ENCODE measurements at regions not wholly inside any gene's neighbourhood (a gene's known extent, or its start where the extent isn't known, plus 50 kb on each side); places are given as distances from the start of the nearest gene placed in this dataset.

- CTCF ChIA-PET (ENCODE audit: unreplicated experiment), result no interaction called here
- Histone ChIP-seq H3K79me2 (ENCODE audit: insufficient read depth, low read depth, low read length) (no peaks in the 10 kb centered on the region), H3K27ac (ENCODE audit: low read depth, low read length, poor library complexity, severe bottlenecking) (no peak overlapping the region), H2AFZ (ENCODE audit: low read length) (no peak overlapping the region), H4K20me1 (ENCODE audit: insufficient read depth, low read length) (no peaks in the 10 kb centered on the region), H3K4me2 (ENCODE audit: low read length) (no peak overlapping the region), H3K9me3 (ENCODE audit: low read length) (no peaks in the 10 kb centered on the region), H3K9me2 (ENCODE audit: insufficient read depth, low read length) (no peaks in the 10 kb centered on the region), H3K4me3 (ENCODE audit: low read depth, low read length, poor library complexity, severe bottlenecking) (no peak overlapping the region), H3K4me1 (ENCODE audit: insufficient read depth, low read length, poor library complexity, severe bottlenecking) (no peaks in the 10 kb centered on the region), H3K36me3 (ENCODE audit: insufficient read depth, low read length) (no peaks in the 10 kb centered on the region)
- DNase-seq (ENCODE audit: low spot score), result no peak
- POLR2A ChIA-PET, result interaction anchor here (0.8 kb wide), 1 partner anchor 167 kb away, joined by 3 read pairs; no protein-coding TSS in a partner anchor
- TF ChIP-seq CTCF (conservative IDR thresholded peaks at IDR 0.05; ENCODE audit: low read length) (no peak), EZH2phosphoT487 (IDR thresholded peaks at IDR 0.05; ENCODE audit: borderline replicate concordance, low read depth, low read length) (no peak)
- BruUV-seq (replicated peaks), result no TSS peak
- intact Hi-C loops (cut with micrococcal nuclease; ENCODE audit: unreplicated experiment), result no loop called here
These were observed 2331.9 kb downstream of the MAT2B start for GRCh38 chr5:165837286-165837685.

GRCh38 chr5:165844571-165844970, 2339.2 kb downstream of the MAT2B start:
- no peak overlapping the region for H2AFZ ChIP-seq (ENCODE audit: low read length)
- no peaks in the 10 kb centered on the region for H4K20me1 ChIP-seq (ENCODE audit: insufficient read depth, low read length)
- H3K9me2 ChIP-seq (ENCODE audit: insufficient read depth, low read length), result 0 out of 2 replicates have a peak, but pooled peaks cover 4% of the 10 kb centered on the region
- ChIA-PET POLR2A (no interaction called here), CTCF (ENCODE audit: unreplicated experiment) (no interaction called here)
- no peak for DNase-seq (ENCODE audit: low spot score)
- H3K27ac ChIP-seq (ENCODE audit: low read depth, low read length, poor library complexity, severe bottlenecking), result no peak overlapping the region
- TF ChIP-seq EZH2phosphoT487 (IDR thresholded peaks at IDR 0.05; ENCODE audit: borderline replicate concordance, low read depth, low read length), result no peak
- TF ChIP-seq CTCF (conservative IDR thresholded peaks at IDR 0.05; ENCODE audit: low read length), result no peak
- BruUV-seq (replicated peaks), result no TSS peak
- H3K4me1 ChIP-seq (ENCODE audit: insufficient read depth, low read length, poor library complexity, severe bottlenecking), result no peaks in the 10 kb centered on the region
- no peak overlapping the region for H3K4me2 ChIP-seq (ENCODE audit: low read length)
- intact Hi-C loops (cut with micrococcal nuclease; ENCODE audit: unreplicated experiment), result no loop called here
- no peaks in the 10 kb centered on the region for H3K79me2 ChIP-seq (ENCODE audit: insufficient read depth, low read depth, low read length)
- H3K9me3 ChIP-seq (ENCODE audit: low read length), result no peaks in the 10 kb centered on the region
- H3K36me3 ChIP-seq (ENCODE audit: insufficient read depth, low read length), result no peaks in the 10 kb centered on the region
- no peak overlapping the region for H3K4me3 ChIP-seq (ENCODE audit: low read depth, low read length, poor library complexity, severe bottlenecking)

GRCh38 chr5:165858118-165858517, 2352.7 kb downstream of the MAT2B start:
- no peak for TF ChIP-seq EZH2phosphoT487 (IDR thresholded peaks at IDR 0.05; ENCODE audit: borderline replicate concordance, low read depth, low read length)
- TF ChIP-seq CTCF (conservative IDR thresholded peaks at IDR 0.05; ENCODE audit: low read length), result no peak
- intact Hi-C loops (cut with micrococcal nuclease; ENCODE audit: unreplicated experiment), result no loop called here
- DNase-seq (ENCODE audit: low spot score), result no peak
- Histone ChIP-seq H4K20me1 (ENCODE audit: insufficient read depth, low read length) (no peaks in the 10 kb centered on the region), H3K4me1 (ENCODE audit: insufficient read depth, low read length, poor library complexity, severe bottlenecking) (no peaks in the 10 kb centered on the region), H2AFZ (ENCODE audit: low read length) (no peak overlapping the region), H3K9me3 (ENCODE audit: low read length) (no peaks in the 10 kb centered on the region), H3K36me3 (ENCODE audit: insufficient read depth, low read length) (no peaks in the 10 kb centered on the region), H3K27ac (ENCODE audit: low read depth, low read length, poor library complexity, severe bottlenecking) (no peak overlapping the region), H3K4me3 (ENCODE audit: low read depth, low read length, poor library complexity, severe bottlenecking) (no peak overlapping the region), H3K9me2 (ENCODE audit: insufficient read depth, low read length) (no peaks in the 10 kb centered on the region), H3K79me2 (ENCODE audit: insufficient read depth, low read depth, low read length) (no peaks in the 10 kb centered on the region), H3K4me2 (ENCODE audit: low read length) (no peak overlapping the region)
- no TSS peak for BruUV-seq (replicated peaks)
- CTCF ChIA-PET (ENCODE audit: unreplicated experiment), result no interaction called here
- POLR2A ChIA-PET, result interaction anchor here (0.6 kb wide), 1 partner anchor 259 kb away, joined by 3 read pairs; no protein-coding TSS in a partner anchor
